ENCODE measurements at regions not wholly inside any gene's neighbourhood (a gene's known extent, or its start where the extent isn't known, plus 50 kb on each side); places are given as distances from the start of the nearest gene placed in this dataset.

DNA sequence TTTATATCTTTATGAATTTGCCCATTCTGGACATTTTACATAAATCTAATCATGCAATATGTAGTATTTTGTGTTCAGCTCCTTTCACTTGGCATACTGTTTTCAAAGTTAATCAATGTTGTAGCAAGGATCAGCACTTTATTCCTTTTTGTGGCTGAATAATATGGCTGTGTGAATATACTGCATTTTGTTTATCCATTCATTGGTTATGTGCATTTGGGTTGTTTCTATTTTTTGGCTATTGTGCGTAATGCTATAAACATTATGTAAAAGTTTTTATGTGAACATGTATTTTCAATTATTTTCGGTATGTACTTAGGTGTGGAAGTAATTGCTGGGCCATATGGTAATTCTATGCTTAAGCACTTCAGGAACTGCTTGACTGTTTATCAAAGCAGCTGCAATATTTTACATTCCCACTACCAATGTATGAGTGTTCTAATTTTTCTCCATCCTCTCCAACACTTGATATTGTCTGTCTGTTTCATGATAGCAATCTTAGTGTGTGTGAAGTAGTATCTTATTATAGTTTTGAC, 101.3 kb upstream of the P2RY1 start:
- TF ChIP-seq, protein P1, sequence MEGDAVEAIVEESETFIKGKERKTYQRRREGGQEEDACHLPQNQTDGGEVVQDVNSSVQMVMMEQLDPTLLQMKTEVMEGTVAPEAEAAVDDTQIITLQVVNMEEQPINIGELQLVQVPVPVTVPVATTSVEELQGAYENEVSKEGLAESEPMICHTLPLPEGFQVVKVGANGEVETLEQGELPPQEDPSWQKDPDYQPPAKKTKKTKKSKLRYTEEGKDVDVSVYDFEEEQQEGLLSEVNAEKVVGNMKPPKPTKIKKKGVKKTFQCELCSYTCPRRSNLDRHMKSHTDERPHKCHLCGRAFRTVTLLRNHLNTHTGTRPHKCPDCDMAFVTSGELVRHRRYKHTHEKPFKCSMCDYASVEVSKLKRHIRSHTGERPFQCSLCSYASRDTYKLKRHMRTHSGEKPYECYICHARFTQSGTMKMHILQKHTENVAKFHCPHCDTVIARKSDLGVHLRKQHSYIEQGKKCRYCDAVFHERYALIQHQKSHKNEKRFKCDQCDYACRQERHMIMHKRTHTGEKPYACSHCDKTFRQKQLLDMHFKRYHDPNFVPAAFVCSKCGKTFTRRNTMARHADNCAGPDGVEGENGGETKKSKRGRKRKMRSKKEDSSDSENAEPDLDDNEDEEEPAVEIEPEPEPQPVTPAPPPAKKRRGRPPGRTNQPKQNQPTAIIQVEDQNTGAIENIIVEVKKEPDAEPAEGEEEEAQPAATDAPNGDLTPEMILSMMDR (IDR thresholded peaks at IDR 0.05; ENCODE audit: borderline replicate concordance, extremely low read depth, low read length, poor library complexity, severe bottlenecking) = no peak
- no peak for TF ChIP-seq EZH2 (IDR thresholded peaks at IDR 0.05; ENCODE audit: borderline replicate concordance, low read depth, low read length, severe bottlenecking)

All from DND-41 (cell line).